BE2C (cell line): ENCODE measurements at regions not wholly inside any gene's neighbourhood (a gene's known extent, or its start where the extent isn't known, plus 50 kb on each side); places are given as distances from the start of the nearest gene placed in this dataset.

Source experiments
- DNase-seq: peaks from one replicate; pipeline ENCODE4 v3.0.0-alpha.2; 2020
- H3K27me3 ChIP-seq: fragments of 250-450 bp; sonication (Bioruptor Pico); 2 replicates; pipeline ENCODE4 v1.5.1; 2020; ENCODE audit warnings: mild to moderate bottlenecking
- H3K36me3 ChIP-seq: fragments of 250-450 bp; sonication (Bioruptor Pico); 2 replicates; pipeline ENCODE4 v1.5.1; 2020; ENCODE audit warnings: mild to moderate bottlenecking
- H3K4me1 ChIP-seq: fragments of 250-450 bp; sonication (Bioruptor Pico); 2 replicates; pipeline ENCODE4 v1.5.1; 2020
- H3K4me3 ChIP-seq: 2 replicates; pipeline ENCODE4 v1.5.1; 2011; ENCODE audit warnings: low read depth, low read length
- H3K9me3 ChIP-seq: fragments of 250-450 bp; sonication (Bioruptor Pico); 2 replicates; pipeline ENCODE4 v1.5.1; 2020
- TF ChIP-seq, protein P1 (sequence below): IDR thresholded peaks from 2 replicates; pipeline ENCODE4 v1.5.1; 2012; ENCODE audit warnings: mild to moderate bottlenecking, low read depth, low read length

DNA sequence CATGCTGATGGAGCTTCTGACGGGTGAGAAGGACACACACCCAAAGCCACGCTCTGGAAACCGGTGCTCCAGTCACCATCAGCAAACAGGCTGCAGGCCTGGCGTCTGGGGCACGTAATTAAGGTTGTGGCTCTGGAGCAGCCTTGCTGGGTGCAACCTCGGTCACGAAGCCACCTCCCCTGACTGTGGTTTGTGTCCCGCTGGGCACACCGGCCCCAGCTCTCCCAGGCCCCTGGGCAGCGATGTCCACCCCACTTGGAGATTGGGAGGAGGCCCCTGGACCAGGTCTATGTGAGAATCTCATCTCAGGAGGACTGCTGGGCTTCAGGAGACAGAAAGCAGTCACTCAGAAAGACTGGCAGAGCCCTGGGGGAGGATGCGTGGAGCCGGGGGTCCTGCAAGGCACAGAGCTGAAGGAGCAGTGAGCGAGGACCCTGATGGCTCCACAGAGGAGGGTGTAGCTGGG, 631.6 kb downstream of the BRD1 start:
- Histone ChIP-seq H3K27me3 (no peaks in the 10 kb centered on the region), H3K4me3 (no peak overlapping the region), H3K36me3 (no peaks in the 10 kb centered on the region), H3K9me3 (no peaks in the 10 kb centered on the region; the same call in 1 of the 2 replicates), H3K4me1 (no peaks in the 10 kb centered on the region)
- DNase-seq: no peak
- TF ChIP-seq, protein P1, sequence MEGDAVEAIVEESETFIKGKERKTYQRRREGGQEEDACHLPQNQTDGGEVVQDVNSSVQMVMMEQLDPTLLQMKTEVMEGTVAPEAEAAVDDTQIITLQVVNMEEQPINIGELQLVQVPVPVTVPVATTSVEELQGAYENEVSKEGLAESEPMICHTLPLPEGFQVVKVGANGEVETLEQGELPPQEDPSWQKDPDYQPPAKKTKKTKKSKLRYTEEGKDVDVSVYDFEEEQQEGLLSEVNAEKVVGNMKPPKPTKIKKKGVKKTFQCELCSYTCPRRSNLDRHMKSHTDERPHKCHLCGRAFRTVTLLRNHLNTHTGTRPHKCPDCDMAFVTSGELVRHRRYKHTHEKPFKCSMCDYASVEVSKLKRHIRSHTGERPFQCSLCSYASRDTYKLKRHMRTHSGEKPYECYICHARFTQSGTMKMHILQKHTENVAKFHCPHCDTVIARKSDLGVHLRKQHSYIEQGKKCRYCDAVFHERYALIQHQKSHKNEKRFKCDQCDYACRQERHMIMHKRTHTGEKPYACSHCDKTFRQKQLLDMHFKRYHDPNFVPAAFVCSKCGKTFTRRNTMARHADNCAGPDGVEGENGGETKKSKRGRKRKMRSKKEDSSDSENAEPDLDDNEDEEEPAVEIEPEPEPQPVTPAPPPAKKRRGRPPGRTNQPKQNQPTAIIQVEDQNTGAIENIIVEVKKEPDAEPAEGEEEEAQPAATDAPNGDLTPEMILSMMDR: no peak

DNA sequence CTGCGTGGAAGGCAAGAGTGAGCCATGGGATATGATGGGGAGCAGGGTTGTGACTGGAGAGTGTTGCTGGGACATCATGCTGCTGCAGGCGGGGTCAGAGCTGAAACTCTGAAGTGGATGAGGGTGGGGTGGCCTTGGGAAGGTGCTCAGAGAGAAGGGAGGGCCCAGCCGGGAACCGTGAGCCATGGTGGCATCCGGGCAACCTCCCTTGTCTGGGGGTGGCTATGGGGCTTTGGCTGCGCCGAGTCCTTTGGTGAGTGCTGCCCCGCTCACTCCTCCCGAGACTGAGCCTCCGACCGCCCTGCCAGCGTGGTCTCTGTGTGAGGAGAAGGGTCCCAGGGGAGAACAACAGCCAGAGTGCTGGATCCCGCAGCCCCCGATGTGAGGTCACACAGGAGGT, 632.0 kb downstream of the BRD1 start:
- TF ChIP-seq, protein P1: no peak
- DNase-seq: no peak
- Histone ChIP-seq H3K36me3 (no peaks in the 10 kb centered on the region), H3K4me1 (no peaks in the 10 kb centered on the region), H3K9me3 (no peaks in the 10 kb centered on the region; the same call in 1 of the 2 replicates), H3K4me3 (no peak overlapping the region), H3K27me3 (no peaks in the 10 kb centered on the region)

DNA sequence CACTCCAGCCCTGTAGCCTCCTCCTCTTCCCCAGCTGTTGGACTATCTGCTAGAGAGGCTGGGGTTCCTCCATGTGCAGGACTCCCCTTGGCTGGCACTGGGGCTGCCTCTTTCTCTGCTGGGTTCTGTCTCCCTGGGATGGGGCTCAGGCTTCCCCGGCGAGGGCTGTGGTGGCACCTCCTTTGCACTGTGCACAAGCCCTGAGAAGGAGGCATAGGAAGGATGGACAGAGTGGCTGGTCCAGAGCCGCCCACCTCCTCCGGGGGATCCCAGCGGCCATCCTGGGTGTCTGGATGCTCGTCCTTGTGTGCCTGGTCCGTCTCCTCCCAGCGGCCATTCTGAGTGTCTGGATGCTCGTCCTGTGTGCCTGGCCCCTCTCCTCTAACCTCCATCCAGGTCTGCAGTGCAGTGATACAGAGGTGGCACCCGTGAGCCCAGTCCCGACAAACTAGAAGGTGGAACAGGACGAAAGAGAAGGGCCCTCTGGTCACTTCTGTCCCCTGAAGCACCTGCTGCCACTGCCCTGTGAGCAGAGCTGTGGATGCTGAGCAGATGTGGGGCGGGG, 633.7 kb downstream of the BRD1 start:
- DNase-seq: no peak
- Histone ChIP-seq H3K36me3 (no peaks in the 10 kb centered on the region), H3K9me3 (no peaks in the 10 kb centered on the region; the same call in 1 of the 2 replicates), H3K4me1 (no peaks in the 10 kb centered on the region), H3K27me3 (no peaks in the 10 kb centered on the region), H3K4me3 (no peak overlapping the region)
- TF ChIP-seq, protein P1: no peak

DNA sequence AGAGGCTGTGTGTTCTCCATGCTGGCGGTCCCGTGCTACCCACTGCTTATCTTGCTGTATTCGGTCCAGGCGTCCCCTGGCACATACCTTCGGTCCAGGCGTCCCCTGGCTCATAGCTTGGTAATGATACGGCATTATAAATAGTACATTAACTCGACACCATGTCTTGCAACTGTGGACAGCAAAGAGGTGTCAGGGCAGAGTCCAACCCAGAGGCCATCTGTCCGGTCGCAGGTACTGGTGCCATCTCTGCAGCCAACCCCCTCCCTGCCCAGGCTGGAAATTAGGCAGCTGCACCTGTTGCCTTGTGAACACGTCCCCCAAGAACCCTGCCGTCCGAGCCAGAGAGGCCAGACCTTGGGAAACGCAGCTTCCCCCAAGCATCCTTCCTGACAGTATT, 634.3 kb downstream of the BRD1 start:
- Histone ChIP-seq H3K36me3 (no peaks in the 10 kb centered on the region), H3K4me3 (no peak overlapping the region), H3K27me3 (no peaks in the 10 kb centered on the region), H3K4me1 (no peaks in the 10 kb centered on the region), H3K9me3 (no peaks in the 10 kb centered on the region; the same call in 1 of the 2 replicates)
- TF ChIP-seq, protein P1: no peak
- DNase-seq: no peak

DNA sequence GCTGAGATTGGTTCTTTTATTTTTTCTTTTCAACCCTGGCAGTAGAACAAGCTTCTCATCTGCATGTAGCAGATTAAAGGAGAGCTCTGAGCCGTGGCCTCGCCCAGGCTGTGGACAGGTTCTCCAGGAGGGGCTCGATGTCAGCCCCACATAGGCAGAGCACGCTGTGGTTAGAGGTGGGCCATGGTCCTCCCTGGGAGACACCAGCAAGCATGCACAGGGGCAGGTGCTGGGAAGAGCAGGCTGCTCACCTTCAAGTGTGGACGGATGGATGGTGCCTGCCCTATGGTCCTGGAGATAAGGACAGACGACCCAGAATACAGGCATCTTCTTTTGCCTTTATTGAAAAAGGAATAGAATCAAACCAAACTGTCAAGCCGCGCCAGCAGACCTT, 634.8 kb downstream of the BRD1 start:
- Histone ChIP-seq H3K36me3 (no peaks in the 10 kb centered on the region), H3K9me3 (no peaks in the 10 kb centered on the region; the same call in 1 of the 2 replicates), H3K27me3 (no peaks in the 10 kb centered on the region), H3K4me1 (no peaks in the 10 kb centered on the region), H3K4me3 (no peak overlapping the region)
- no peak for DNase-seq
- TF ChIP-seq, protein P1: no peak

DNA sequence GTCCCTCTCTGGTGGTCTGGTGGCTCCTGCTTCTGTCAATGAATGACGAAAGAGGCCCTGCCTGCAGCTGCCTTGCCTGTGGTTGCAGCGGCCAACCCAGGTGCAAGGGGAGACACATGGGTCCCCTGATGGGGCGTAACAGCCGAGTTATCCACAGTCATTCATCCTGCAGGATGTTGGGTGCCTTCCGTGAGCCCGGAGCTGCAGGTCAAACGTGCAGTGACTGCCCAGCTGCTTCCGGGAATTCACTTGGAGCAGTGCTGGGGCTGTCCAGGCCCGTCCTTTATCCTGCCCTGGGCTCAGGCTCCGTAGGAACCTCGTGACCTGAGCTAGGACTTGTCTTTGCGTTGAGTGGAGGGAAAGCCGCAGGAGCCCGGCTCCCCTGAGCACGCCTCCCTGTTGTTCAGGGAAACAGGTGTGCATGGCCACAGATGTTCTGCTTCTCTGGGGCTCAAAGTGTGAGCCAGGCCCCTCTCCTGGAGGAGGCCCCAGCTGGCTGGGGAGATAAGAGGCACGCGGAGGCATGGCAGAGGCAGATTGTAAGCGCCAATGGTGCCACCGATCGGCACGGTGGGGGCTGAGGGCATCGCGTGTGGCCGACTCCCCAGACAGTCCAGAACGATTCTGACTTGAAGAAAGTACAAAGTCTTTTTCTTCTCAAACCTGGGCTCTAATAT, 635.4 kb downstream of the BRD1 start:
- no peak overlapping the region for H3K4me3 ChIP-seq
- no peaks in the 10 kb centered on the region; the same call in 1 of the 2 replicates for H3K9me3 ChIP-seq
- TF ChIP-seq, protein P1: no peak

More for the DNA sequence above, 635.4 kb downstream of the BRD1 start:
- no peaks in the 10 kb centered on the region for H3K27me3 ChIP-seq
- H3K4me1 ChIP-seq: no peaks in the 10 kb centered on the region
- no peaks in the 10 kb centered on the region for H3K36me3 ChIP-seq
- DNase-seq: no peak
